ENCODE measurements at regions not wholly inside any gene's neighbourhood (a gene's known extent, or its start where the extent isn't known, plus 50 kb on each side); places are given as distances from the start of the nearest gene placed in this dataset.

DNA sequence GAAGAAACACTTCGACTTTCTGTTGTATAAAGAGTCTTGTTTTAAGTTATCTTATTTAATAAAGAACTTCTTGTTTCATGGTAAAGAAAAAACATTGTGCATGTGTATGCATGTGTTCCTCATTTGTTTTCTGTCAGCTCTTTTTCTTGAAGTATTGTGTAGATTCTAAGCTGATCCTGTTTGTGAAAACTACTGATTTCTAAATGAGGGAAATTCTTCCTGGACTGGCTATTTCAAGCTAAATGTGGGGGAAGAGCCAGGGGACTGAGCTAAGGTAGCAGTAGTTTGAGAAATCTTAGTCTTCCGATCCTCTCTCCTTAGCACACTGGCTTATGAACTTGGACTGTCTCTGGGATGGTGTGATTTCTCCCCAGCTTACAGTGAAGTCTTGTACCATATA is 56.4 kb upstream of the RBMS1 start:
- Histone ChIP-seq H3K9me3 (ENCODE audit: insufficient read depth, low read depth, low read length) (no peaks in the 10 kb centered on the region), H3F3A (ENCODE audit: low read depth) (no peaks in the 10 kb centered on the region), H3K9me2 (replicated peaks; ENCODE audit: low read depth, low read length) (no peaks in the 10 kb centered on the region), H3K4me3 (ENCODE audit: low read length, poor library complexity, severe bottlenecking) (no peak overlapping the region), H2AFZ (ENCODE audit: low read length) (0 out of 2 replicates have a peak overlapping the region, but pooled peaks have one; percentile 26), H3K36me3 (ENCODE audit: insufficient read depth, low read length) (no peaks in the 10 kb centered on the region), H3K79me2 (ENCODE audit: insufficient read depth, low read length) (no peaks in the 10 kb centered on the region), H3K4me2 (ENCODE audit: low read depth, low read length, poor library complexity, severe bottlenecking) (no peak overlapping the region), H4K20me1 (ENCODE audit: insufficient read depth, low read length, poor library complexity, severe bottlenecking) (no peaks in the 10 kb centered on the region), H3K9ac (ENCODE audit: low read depth, low read length, poor library complexity, severe bottlenecking) (no peak overlapping the region), H3K27me3 (ENCODE audit: insufficient read depth, low read length, poor library complexity, severe bottlenecking) (no peaks in the 10 kb centered on the region), H3K4me1 (ENCODE audit: insufficient read depth, low read length, poor library complexity, severe bottlenecking) (no peaks in the 10 kb centered on the region)
- no peak for TF ChIP-seq CTCF (conservative IDR thresholded peaks at IDR 0.05; ENCODE audit: low read length)
- TF ChIP-seq EZH2phosphoT487 (IDR thresholded peaks at IDR 0.05; ENCODE audit: borderline replicate concordance), result no peak

GRCh38 chr2:160551259-160551658 is 57.7 kb upstream of the RBMS1 start:
- no peak for TF ChIP-seq EZH2phosphoT487 (IDR thresholded peaks at IDR 0.05; ENCODE audit: borderline replicate concordance)
- 0 out of 2 replicates have a peak, but pooled peaks have one; percentile 11 for TF ChIP-seq CTCF (conservative IDR thresholded peaks at IDR 0.05; ENCODE audit: low read length)
- no peaks in the 10 kb centered on the region for H3K36me3 ChIP-seq (ENCODE audit: insufficient read depth, low read length)
- H3F3A ChIP-seq (ENCODE audit: low read depth), result no peaks in the 10 kb centered on the region
- H2AFZ ChIP-seq (ENCODE audit: low read length), result no peak overlapping the region
- no peaks in the 10 kb centered on the region for H3K27me3 ChIP-seq (ENCODE audit: insufficient read depth, low read length, poor library complexity, severe bottlenecking)
- H3K9me3 ChIP-seq (ENCODE audit: insufficient read depth, low read depth, low read length), result no peaks in the 10 kb centered on the region
- H3K79me2 ChIP-seq (ENCODE audit: insufficient read depth, low read length), result no peaks in the 10 kb centered on the region
- no peaks in the 10 kb centered on the region for H3K4me1 ChIP-seq (ENCODE audit: insufficient read depth, low read length, poor library complexity, severe bottlenecking)
- H3K4me3 ChIP-seq (ENCODE audit: low read length, poor library complexity, severe bottlenecking), result no peak overlapping the region
- no peaks in the 10 kb centered on the region for H4K20me1 ChIP-seq (ENCODE audit: insufficient read depth, low read length, poor library complexity, severe bottlenecking)
- no peak overlapping the region for H3K9ac ChIP-seq (ENCODE audit: low read depth, low read length, poor library complexity, severe bottlenecking)
- H3K9me2 ChIP-seq (replicated peaks; ENCODE audit: low read depth, low read length), result no peaks in the 10 kb centered on the region
- no peak overlapping the region for H3K4me2 ChIP-seq (ENCODE audit: low read depth, low read length, poor library complexity, severe bottlenecking)

DNA sequence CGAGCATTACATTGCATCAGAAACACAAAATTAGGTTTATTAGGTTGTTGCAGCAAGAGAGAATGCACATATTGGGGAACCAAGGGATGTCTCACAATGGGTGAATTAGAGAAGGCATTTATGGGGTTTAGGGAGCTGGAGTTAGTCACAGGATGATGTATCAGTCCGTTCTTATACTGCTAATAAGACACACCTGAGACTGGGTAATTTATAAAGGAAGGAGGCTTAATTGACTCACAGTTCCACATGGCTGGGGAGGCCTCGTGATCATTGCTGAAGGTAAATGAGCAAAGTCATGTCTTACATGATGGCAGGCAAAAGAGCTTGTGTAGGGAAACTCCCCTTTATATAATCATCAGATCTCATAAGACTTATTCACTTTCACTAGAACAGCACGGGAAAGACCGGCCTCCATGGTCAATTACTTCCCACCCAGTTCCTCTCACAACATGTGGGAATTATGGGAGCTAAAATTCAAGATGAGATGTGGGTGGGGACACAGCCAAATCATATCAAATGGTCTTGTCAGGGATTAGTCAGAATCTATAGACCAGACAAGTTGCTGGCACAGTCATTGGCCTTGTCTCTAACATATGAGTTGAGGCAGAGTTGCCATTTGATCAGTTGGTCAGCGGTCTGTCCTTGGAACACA is 61.9 kb upstream of the RBMS1 start:
- no peak overlapping the region for H3K4me3 ChIP-seq (ENCODE audit: low read length, poor library complexity, severe bottlenecking)
- no peaks in the 10 kb centered on the region for H3K79me2 ChIP-seq (ENCODE audit: insufficient read depth, low read length)
- H3K9me3 ChIP-seq (ENCODE audit: insufficient read depth, low read depth, low read length), result no peaks in the 10 kb centered on the region
- no peaks in the 10 kb centered on the region for H3K4me1 ChIP-seq (ENCODE audit: insufficient read depth, low read length, poor library complexity, severe bottlenecking)
- H3F3A ChIP-seq (ENCODE audit: low read depth), result no peaks in the 10 kb centered on the region
- H4K20me1 ChIP-seq (ENCODE audit: insufficient read depth, low read length, poor library complexity, severe bottlenecking), result no peaks in the 10 kb centered on the region
- no peaks in the 10 kb centered on the region for H3K27me3 ChIP-seq (ENCODE audit: insufficient read depth, low read length, poor library complexity, severe bottlenecking)
- H3K9me2 ChIP-seq (replicated peaks; ENCODE audit: low read depth, low read length), result no peaks in the 10 kb centered on the region
- H3K4me2 ChIP-seq (ENCODE audit: low read depth, low read length, poor library complexity, severe bottlenecking), result no peak overlapping the region
- H2AFZ ChIP-seq (ENCODE audit: low read length), result no peak overlapping the region
- no peak overlapping the region for H3K9ac ChIP-seq (ENCODE audit: low read depth, low read length, poor library complexity, severe bottlenecking)
- no peak for TF ChIP-seq CTCF (conservative IDR thresholded peaks at IDR 0.05; ENCODE audit: low read length)
- no peak for TF ChIP-seq EZH2phosphoT487 (IDR thresholded peaks at IDR 0.05; ENCODE audit: borderline replicate concordance)
- no peaks in the 10 kb centered on the region for H3K36me3 ChIP-seq (ENCODE audit: insufficient read depth, low read length)

All from Loucy (cell line).